DND-41 (cell line): ENCODE measurements at regions not wholly inside any gene's neighbourhood (a gene's known extent, or its start where the extent isn't known, plus 50 kb on each side); places are given as distances from the start of the nearest gene placed in this dataset.

ENCODE experiments used
- ATAC-seq: fragments of 200-7000 bp; cut with Tn5 transposase; 3 replicates; pipeline ENCODE4 v1.9.1; 2021; ENCODE audit warnings: low read depth; ENCODE audit not compliant: insufficient read depth
- DNase-seq: peaks from one replicate; pipeline ENCODE4 v3.0.0-alpha.2; 2020
- H2AFZ ChIP-seq: 2 replicates; pipeline ENCODE4 v1.6.0; 2012; ENCODE audit warnings: low read depth, low read length
- H3K27ac ChIP-seq: 2 replicates; pipeline ENCODE4 v1.5.1; 2012; ENCODE audit warnings: low read length, inconsistent platforms
- H3K27me3 ChIP-seq: fragments of 200-600 bp; sonication (generic); 2 replicates; pipeline ENCODE4 v1.6.0; 2012; ENCODE audit warnings: low read length, mild to moderate bottlenecking, inconsistent platforms; ENCODE audit not compliant: insufficient read depth, poor library complexity
- H3K36me3 ChIP-seq: 2 replicates; pipeline ENCODE4 v1.5.1; 2012; ENCODE audit warnings: low read length, inconsistent platforms; ENCODE audit not compliant: insufficient read depth
- H3K4me1 ChIP-seq: 2 replicates; pipeline ENCODE4 v1.5.1; 2012; ENCODE audit warnings: mild to moderate bottlenecking, low read length; ENCODE audit not compliant: insufficient read depth
- H3K4me2 ChIP-seq: 2 replicates; pipeline ENCODE4 v1.6.0; 2012; ENCODE audit warnings: mild to moderate bottlenecking, moderate library complexity, low read length, inconsistent platforms; ENCODE audit not compliant: insufficient read depth
- H3K4me3 ChIP-seq, 2 experiments: fragments of 200-600 bp in 1 of 2; shearing (Covaris generic) in 1 of 2; 2 replicates each; pipeline ENCODE4 v1.5.1; 2012 to 2016; ENCODE audit warnings: inconsistent platforms in 2 of 2, low read length in 2 of 2, mild to moderate bottlenecking in 2 of 2, low read depth in 1 of 2, moderate library complexity in 1 of 2
- H3K79me2 ChIP-seq: 2 replicates; pipeline ENCODE4 v1.6.0; 2012; ENCODE audit warnings: low read length, inconsistent platforms; ENCODE audit not compliant: insufficient read depth
- H3K9ac ChIP-seq: 2 replicates; pipeline ENCODE4 v1.6.0; 2012; ENCODE audit warnings: low read depth, mild to moderate bottlenecking, inconsistent platforms, low read length, moderate library complexity
- H3K9me3 ChIP-seq: 2 replicates; pipeline ENCODE4 v1.5.1; 2012; ENCODE audit warnings: low read length, moderate library complexity, mild to moderate bottlenecking, inconsistent platforms; ENCODE audit not compliant: insufficient read depth, severe bottlenecking
- H4K20me1 ChIP-seq: 2 replicates; pipeline ENCODE4 v1.6.0; 2012; ENCODE audit warnings: low read length; ENCODE audit not compliant: insufficient read depth
- EZH2 ChIP-seq: IDR thresholded peaks from 3 replicates; pipeline ENCODE4 v1.6.1; 2012; ENCODE audit warnings: borderline replicate concordance, low read depth, mild to moderate bottlenecking, moderate library complexity, low read length, inconsistent platforms; ENCODE audit not compliant: severe bottlenecking
- TF ChIP-seq, protein P1 (sequence below): IDR thresholded peaks from 2 replicates; pipeline ENCODE4 v1.5.1; 2012; ENCODE audit warnings: borderline replicate concordance, low read length, moderate library complexity, mild to moderate bottlenecking; ENCODE audit not compliant: poor library complexity, severe bottlenecking; ENCODE audit errors: extremely low read depth

DNA sequence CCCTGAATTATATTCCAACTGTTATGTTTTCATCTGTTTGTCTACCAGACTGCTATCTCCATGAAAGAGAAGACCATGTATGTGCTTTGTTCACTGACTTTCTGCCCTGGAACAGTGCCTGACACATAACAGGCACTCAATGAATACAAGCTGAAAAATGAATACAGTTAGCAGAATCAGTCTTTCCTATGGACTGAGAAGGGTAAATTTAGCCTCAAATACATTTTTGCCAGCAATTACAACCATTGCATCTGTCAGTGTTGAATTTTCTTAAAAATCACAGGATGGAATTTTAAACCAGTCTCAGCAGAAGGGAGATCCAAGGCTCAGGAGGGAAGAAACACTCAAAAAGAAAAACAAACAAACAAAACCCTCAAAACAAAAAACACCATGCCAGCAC lies 1018.1 kb downstream of the XPNPEP1 start:
- TF ChIP-seq, protein P1, sequence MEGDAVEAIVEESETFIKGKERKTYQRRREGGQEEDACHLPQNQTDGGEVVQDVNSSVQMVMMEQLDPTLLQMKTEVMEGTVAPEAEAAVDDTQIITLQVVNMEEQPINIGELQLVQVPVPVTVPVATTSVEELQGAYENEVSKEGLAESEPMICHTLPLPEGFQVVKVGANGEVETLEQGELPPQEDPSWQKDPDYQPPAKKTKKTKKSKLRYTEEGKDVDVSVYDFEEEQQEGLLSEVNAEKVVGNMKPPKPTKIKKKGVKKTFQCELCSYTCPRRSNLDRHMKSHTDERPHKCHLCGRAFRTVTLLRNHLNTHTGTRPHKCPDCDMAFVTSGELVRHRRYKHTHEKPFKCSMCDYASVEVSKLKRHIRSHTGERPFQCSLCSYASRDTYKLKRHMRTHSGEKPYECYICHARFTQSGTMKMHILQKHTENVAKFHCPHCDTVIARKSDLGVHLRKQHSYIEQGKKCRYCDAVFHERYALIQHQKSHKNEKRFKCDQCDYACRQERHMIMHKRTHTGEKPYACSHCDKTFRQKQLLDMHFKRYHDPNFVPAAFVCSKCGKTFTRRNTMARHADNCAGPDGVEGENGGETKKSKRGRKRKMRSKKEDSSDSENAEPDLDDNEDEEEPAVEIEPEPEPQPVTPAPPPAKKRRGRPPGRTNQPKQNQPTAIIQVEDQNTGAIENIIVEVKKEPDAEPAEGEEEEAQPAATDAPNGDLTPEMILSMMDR, result no peak
- TF ChIP-seq EZH2, result no peak
- Histone ChIP-seq H3K27ac (no peak overlapping the region), H2AFZ (no peak overlapping the region), H3K9me3 (no peaks in the 10 kb centered on the region), H3K79me2 (no peaks in the 10 kb centered on the region), H3K9ac (no peak overlapping the region), H3K4me2 (no peak overlapping the region), H3K36me3 (no peaks in the 10 kb centered on the region), H3K27me3 (no peaks in the 10 kb centered on the region), H3K4me3 (no peak overlapping the region), H3K4me1 (no peaks in the 10 kb centered on the region), H4K20me1 (no peaks in the 10 kb centered on the region)
- ATAC-seq, result no peak
- no peak for DNase-seq

DNA sequence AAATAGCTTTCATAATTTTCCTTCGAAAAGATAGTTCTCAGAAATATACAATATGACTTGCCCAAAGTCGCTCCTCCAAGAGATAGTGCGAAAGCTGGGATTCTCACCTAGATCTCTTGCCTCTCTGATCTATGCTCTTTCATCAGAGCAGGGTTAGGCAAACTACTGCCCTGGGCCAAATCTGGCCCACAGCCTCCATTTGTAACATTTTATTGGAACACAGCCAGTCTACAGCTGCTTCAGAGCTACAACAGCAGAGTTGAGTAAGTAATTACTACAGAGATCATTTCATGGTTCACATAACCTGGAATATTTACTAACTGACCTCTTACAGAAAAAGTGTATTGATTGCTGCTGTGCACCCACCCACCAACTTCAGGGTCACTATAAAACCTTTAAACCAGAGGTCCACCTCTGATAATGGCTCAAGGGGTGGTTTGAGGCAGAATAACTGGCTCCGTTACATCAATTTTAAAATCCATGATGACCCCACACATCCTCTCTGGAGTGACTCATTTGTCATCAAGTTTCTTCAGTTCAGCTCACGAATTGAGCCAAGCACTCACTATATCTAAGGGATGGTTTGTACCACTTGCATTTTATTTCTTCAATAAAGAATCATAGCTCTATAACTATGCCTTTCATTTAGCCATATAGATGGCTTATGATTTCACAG lies 1019.0 kb downstream of the XPNPEP1 start:
- Histone ChIP-seq H3K27me3 (no peaks in the 10 kb centered on the region), H2AFZ (no peak overlapping the region), H3K9ac (no peak overlapping the region), H3K27ac (no peak overlapping the region), H3K79me2 (no peaks in the 10 kb centered on the region), H3K4me1 (no peaks in the 10 kb centered on the region), H3K9me3 (no peaks in the 10 kb centered on the region), H4K20me1 (no peaks in the 10 kb centered on the region), H3K4me3 (no peak overlapping the region), H3K4me2 (no peak overlapping the region), H3K36me3 (no peaks in the 10 kb centered on the region)
- no peak for ATAC-seq
- DNase-seq, result no peak
- no peak for TF ChIP-seq EZH2
- TF ChIP-seq, protein P1, result no peak

DNA sequence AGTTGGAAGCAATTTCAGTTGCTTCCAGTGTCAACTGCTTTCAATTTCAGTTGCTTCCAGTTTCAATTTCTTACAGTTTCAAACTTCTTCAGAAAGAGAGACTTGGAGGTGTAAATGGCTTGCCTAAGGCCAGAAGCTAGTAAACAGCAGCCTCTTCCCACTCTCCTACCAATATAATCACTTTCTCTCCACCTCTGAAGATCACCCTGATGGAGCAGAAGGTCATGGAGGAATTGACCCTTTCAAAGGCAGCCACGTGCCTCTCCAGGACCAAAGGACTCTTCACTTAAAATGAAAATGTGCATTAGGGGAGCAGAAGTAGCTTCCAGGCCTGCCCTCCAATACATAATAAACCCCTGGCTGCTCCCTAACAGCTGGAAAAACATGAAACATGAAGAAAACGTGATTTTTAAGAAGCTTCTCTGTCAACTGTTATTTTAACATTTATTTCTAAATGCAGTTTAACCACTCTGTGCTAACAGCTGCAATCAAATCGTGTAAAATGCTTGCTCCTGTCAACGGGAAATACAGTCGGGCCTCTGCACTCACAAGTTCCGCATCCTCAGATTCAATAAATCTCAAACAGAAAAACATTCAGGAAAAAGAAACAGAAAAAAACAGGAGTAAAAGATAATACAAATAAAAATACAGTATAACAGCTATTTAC lies 1020.6 kb downstream of the XPNPEP1 start:
- no peak for ATAC-seq
- H3K9ac ChIP-seq, result no peak overlapping the region
- H3K27ac ChIP-seq, result no peak overlapping the region
- H3K36me3 ChIP-seq, result no peaks in the 10 kb centered on the region
- H3K4me1 ChIP-seq, result no peaks in the 10 kb centered on the region
- no peak overlapping the region for H3K4me2 ChIP-seq
- TF ChIP-seq, protein P1, result no peak
- TF ChIP-seq EZH2, result no peak
- no peak overlapping the region for H2AFZ ChIP-seq
- H3K9me3 ChIP-seq, result no peaks in the 10 kb centered on the region
- H4K20me1 ChIP-seq, result no peaks in the 10 kb centered on the region
- no peaks in the 10 kb centered on the region for H3K79me2 ChIP-seq
- H3K4me3 ChIP-seq, result no peak overlapping the region
- no peaks in the 10 kb centered on the region for H3K27me3 ChIP-seq
- DNase-seq, result no peak
